NT2/D1 (cell line): ENCODE measurements at regions not wholly inside any gene's neighbourhood (a gene's known extent, or its start where the extent isn't known, plus 50 kb on each side); places are given as distances from the start of the nearest gene placed in this dataset.

Experiments
- SUZ12 ChIP-seq: IDR thresholded peaks from 2 replicates; pipeline ENCODE4 v1.6.1; 2011; ENCODE audit not compliant: insufficient read length, insufficient read depth; ENCODE audit errors: extremely low read depth
- YY1 ChIP-seq: IDR thresholded peaks from 2 replicates; pipeline ENCODE4 v1.6.1; 2011; ENCODE audit not compliant: insufficient read length, insufficient read depth
- ZNF274 ChIP-seq: IDR thresholded peaks from 2 replicates; pipeline ENCODE4 v1.6.1; 2011; ENCODE audit warnings: mild to moderate bottlenecking, low read depth, low read length

DNA sequence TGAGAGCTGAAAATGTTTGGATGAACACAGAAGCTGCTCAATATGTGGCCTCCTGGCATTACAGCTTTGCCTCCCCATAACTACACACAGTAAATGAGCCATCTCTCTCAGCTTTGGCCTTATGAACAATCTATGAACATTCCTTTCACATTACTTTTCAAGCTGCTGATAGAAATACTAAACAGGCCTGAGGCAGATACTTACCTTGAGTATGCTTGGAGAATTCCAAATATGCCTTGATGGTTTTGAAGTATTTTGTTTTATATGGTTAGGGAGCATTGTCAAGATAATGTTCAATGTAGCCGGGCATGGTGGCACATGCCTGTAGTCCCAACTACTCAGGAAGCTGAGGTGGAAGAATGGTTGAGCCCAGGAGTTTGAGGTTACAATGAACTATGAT lies 104.5 kb downstream of the CD24 start:
- no peak for TF ChIP-seq SUZ12
- no peak for TF ChIP-seq YY1
- no peak for TF ChIP-seq ZNF274
